NCI-H510A (cell line): ENCODE measurements at regions not wholly inside any gene's neighbourhood (a gene's known extent, or its start where the extent isn't known, plus 50 kb on each side); places are given as distances from the start of the nearest gene placed in this dataset.
"Not testable (repeated sequence)": the region's sequence is repeated elsewhere in the genome, so short reads cannot be mapped to it uniquely, and the experiment has no call there.

Experiments
- DNase-seq: peaks from one replicate; lab custom pipeline; 2025; lab: John Stamatoyannopoulos, UW

GRCh38 chr6:170147832-170148708, 142.8 kb downstream of the DLL1 start:
- no peak for DNase-seq

GRCh38 chr6:170147056-170147787, 143.7 kb downstream of the DLL1 start:
- no peak for DNase-seq

DNA sequence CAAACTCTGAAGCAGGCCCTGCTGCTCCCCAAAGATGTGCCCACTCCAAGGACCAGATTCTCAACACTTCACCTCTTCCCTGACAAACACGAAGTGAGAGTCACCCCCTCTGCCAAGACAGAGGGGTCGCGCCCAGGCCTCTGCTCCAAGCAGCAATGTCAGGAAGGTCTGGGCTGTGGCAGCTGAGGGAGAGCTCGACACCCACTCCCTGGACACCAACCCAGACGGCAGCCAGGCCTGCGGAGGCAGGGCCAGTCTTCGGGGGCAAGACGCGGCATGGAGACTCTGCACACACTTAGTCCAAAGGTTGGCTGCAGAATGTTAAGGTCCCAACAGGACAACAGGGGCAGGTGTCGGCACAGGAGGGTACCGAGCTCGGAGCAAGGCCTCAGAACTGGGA, 144.2 kb downstream of the DLL1 start:
- no peak for DNase-seq

- not testable (repeated sequence) for DNase-seq
Observed at GRCh38 chr6:170146131-170146530, 144.7 kb downstream of the DLL1 start.

DNA sequence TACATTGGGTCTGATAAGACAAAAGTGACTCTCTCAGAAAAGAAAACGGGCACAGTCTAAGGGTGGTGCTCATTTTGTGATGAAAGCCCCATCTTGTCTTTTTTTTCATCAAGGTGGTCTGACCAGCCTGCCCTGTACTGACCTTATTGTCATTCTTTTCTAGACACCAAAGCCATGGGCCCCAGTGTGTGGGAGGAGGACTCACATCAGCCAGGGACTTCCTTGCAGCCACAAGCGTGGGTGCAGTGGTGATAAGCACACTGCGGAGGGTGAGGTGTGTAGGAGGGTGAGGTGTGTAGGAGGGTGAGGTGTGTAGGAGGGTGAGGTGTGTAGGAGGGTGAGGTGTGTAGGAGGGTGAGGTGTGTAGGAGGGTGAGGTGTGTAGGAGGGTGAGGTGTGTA, 145.2 kb downstream of the DLL1 start:
- DNase-seq, result not testable (repeated sequence)

DNA sequence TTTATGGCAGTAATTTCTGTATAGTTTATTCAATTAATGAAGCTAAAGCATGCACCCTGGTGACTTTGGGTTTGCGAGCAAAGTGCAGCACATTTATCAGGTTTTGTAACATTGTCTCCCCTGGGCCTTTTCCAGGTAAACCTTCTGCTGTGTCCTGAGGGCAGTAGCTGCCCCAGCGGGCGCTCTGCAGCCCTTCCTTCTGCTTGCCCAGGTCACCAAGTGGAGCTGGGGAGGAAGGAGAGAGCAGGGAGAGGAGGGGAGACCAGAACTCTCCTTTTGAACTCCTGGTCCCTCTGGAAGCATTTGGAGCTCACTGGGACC, 145.6 kb downstream of the DLL1 start:
- DNase-seq, result no peak

- no peak for DNase-seq
Observed at GRCh38 chr6:170144571-170145271, 146.2 kb downstream of the DLL1 start.

DNA sequence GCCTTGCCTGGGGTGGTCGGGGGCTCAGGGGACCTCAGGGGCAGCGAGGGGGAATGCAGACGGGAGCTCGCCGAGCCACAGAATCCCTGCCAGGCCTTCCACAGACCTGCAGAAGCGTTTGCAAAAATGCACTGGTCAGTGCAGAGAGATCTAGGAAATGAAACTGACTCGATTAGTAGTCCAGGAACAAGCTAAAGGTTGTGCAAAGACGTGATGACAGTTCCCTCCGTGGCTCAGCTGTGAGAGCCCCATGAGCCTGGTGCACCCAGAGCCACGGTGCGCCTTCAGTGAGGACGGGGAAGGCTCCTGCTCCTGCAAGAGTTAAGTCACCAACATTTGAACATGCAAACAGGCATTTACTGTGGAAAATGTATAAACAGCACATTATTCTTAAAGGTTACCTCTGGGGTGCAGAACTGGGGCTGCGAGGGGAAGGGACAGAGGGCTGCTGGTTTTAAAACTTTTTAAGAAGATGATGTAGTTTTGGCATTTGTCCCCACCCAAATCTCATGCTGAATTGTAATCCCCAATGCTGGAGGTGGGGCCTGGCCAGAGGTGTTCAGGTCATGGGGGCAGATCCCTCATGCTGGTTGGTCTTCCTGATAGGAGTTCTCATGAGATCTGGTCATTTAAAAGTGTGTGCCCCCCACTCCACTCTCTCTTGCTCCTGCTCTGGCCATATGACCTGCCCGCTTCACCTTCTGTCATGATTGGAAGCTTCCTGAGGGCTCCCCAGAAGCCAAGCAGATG, 147.3 kb downstream of the DLL1 start:
- no peak for DNase-seq

- DNase-seq, result no peak
Observed at GRCh38 chr6:170142559-170142958, 148.3 kb downstream of the DLL1 start.

- not testable (repeated sequence) for DNase-seq
Observed at GRCh38 chr6:170141061-170141460, 149.8 kb downstream of the DLL1 start.

GRCh38 chr6:170140129-170140528, 150.7 kb downstream of the DLL1 start:
- no peak for DNase-seq

DNA sequence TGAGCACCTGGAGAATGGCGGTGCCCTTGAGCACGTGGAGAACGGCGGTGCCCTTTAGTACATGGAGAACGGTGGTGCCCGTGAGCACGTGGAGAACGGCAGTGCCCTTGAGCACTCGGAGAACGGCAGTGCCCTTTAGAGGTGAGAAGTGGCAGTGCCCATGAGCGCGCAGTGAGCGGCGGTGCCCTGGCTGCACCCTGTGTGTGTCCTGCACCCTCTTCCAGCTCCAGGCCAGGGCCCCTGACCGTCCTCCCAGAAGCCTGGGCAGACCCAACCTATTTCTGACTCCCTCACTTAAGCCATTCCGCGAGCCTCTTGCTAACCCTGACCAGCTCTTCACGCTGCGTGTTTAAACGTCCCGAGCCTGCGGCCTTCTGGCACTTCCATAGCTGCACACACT, 151.3 kb downstream of the DLL1 start:
- no peak for DNase-seq

DNA sequence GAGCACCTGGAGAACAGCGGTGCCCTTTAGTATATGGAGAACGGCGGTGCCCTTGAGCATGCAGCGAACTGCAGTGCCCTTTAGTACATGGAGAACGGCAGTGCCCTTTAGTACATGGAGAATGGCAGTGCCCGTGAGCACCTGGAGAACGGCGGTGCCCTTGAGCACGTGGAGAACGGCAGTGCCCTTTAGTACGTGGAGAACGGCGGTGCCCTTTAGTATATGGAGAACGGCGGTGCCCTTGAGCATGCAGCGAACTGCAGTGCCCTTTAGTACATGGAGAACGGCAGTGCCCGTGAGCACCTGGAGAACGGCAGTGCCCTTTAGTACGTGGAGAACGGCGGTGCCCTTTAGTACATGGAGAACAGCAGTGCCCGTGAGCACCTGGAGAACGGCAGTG, 151.8 kb downstream of the DLL1 start:
- DNase-seq, result not testable (repeated sequence)

GRCh38 chr6:170137911-170138910, 152.7 kb downstream of the DLL1 start:
- no peak for DNase-seq

DNA sequence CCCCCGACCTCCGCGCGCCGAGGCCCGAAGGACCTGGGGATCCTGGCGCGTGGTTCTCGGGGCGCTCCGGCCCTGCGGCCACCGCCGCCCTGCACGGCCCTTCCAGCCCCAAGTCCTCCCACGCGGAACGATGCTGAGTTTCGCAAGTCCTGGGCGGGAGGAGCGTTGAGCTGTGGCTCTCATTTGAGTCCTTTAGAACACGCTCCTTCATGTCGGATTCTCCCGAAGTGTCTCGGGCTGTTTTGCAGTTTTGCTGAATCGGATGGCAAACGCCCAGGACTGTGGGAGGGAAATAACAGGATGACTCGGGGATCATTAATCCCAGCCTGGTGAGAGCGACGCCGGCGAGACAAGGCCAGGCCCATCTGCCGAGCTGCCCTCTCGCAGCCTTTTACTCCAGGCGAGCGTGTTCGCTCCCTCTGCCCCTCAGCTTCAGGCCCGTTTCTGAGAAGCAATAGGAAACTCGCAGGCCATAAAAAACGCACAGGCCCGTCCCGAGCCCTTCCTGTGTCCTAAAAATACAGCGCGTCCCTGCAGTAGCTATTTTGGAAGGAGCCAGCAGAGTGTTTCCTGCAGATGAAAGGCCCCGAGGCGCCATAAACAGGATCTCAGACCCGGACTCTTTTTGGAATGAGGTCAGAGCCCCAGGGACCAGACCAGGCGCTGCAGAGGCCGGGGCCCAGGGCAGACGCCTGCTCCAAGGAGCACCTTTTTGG, 153.5 kb downstream of the DLL1 start:
- no peak for DNase-seq

- DNase-seq, result no peak
Observed at GRCh38 chr6:170136541-170137175, 154.2 kb downstream of the DLL1 start.

DNA sequence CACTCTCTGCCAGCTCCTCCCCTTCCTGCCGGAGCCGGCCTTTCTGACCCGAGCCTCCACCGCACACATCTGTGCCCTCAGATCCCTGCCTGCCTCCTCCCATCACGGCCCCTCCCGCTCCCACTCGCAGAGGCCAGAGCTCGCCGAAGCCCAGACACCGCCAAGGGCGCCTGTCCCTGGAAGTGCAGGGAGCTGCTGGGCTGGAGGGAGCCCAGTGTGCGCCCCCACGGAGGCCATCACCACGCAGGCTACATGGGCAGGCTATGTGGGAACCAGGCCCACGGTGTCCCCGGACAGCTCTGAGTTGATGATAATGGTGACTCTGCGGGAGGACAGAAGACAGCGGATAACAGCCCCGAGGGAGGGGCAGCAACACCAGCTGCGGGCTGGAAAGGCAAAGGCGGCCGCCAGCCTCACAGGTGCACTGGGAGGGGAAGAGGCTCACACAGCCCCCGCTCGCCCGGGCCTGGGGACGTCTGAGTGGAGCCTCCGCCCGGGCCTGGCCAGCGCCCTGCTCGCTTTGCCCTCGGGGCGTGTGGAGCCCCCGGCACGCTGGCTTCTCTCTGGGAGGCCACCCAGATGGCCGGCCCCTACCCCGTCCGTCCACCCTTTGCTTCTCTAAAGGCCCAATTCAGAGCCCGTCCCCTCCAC, 154.9 kb downstream of the DLL1 start:
- no peak for DNase-seq

- DNase-seq, result no peak
Observed at GRCh38 chr6:170135461-170135820, 155.4 kb downstream of the DLL1 start.
